Stimulated activated CD8-positive, alpha-beta memory T cell treated with anti-CD3 and anti-CD28 coated beads, Interleukin-4, amount 100 ng/mL, for 48 hours (primary cell): ENCODE measurements at regions not wholly inside any gene's neighbourhood (a gene's known extent, or its start where the extent isn't known, plus 50 kb on each side); places are given as distances from the start of the nearest gene placed in this dataset.
"Not testable (repeated sequence)": the region's sequence is repeated elsewhere in the genome, so short reads cannot be mapped to it uniquely, and the experiment has no call there.

Source experiments
- DNase-seq: peaks from one replicate; pipeline ENCODE4 v3.0.0-alpha.2; 2020

DNA sequence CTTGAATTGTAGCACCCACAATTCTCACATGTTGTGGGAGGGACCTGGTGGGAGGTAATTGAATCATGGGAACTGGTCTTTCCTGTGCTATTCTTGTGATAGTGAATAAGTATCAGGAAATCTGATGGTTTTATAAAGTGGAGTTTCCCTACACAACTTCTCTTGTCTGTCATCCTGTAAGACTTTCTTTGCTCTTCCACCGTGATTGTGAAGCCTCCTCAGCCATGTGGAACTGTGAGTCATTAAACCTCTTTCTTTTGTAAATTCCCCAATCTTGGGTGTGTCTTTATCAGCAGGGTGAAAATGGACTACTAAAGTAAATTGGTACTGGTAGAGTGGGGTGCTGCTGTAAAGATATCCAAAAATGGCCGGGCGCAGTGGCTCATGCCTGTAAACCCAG, 215.6 kb downstream of the LIG4 start:
- no peak for DNase-seq

DNA sequence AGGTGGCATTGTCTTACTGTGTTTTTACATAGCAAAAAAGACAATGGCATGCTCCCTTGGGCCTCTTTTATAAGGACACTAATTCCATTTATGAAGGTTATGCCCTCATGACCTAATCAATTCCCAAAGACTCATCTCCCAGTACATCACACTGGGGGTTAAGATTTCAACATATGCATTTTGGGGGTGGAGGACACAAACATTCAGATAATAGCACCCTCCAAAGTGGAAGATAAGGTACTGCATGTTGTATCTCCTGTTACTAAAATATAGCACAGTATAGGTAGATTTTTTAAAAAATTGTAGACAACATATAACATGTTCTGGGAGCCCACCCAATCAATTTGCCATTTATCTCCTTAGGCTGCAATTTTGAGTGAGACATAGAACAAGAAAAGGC, 221.2 kb downstream of the LIG4 start:
- no peak for DNase-seq

DNA sequence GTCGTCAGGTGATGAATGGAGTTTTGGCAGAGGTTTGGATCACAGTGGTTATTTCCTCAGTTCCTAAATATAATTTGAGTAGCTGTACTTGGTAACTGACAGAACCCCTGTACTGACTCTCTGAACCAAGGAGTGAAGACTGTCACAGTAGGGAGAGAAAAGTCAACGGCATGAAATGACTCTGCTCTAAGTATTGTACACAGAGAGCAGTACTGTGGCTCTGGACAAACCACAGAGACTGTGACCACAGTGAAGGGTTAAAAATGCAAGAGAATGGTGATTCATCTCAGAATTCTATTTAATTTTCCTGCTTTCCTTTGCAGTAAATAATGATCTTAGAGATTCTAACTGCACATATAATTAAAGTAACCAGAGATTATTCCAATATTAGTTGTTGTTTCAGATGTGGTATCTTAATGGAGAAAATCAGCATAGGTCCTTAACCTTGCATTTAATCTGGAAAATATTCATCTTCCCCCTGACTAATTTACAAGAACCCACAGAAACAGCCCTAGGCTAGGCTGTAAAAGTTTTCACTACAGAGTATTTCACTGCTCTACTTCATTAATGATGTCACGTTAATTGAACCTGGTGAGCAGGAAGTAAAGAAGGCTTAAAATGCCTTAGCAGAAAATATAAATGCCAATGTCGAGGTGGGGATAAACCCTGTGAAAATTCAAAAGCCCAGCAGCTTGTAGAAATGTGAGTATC, 221.9 kb downstream of the LIG4 start:
- DNase-seq: no peak

DNA sequence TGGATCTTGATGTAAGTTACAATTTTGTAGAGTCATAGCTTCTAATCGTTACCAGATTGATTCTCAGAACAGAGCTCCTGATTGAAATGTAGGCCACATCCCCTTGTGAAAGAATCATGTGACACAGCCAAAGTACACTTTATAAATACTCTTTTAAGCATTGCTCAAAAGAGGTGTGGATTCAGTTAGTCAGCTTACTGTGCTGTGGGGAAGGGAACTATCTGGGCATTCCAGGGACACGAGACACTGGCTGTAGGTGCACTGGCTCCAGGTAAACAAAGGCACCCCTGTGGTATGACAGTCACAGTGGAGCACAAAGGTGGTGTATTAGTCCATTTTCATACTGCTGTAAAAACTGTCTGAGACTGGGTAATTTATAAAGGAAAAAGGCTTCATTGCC, 222.8 kb downstream of the LIG4 start:
- DNase-seq: no peak

DNA sequence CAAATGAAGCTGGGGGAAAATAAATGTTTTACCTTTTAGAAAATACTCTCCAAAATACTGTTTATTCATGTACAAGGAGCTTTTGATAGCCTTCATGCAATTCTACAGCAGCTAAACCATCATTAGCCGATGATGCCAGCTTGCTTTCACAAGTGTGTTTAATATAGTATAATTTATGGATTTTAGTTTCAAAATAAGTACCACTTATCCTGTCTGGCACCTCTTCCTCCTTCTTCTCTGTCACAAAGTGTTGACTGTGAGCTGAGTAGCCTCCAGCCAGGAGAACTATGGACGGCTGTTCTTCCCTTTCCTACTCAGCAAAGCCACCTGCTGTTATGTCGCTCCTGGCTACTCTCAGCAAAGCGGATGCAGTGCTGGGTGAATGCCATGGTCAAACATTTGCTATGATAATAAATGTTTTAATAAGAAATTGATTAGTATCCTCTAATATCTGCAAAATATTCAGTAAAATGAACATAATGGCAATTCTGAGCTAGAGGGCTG, 238.2 kb downstream of the LIG4 start:
- no peak for DNase-seq

DNA sequence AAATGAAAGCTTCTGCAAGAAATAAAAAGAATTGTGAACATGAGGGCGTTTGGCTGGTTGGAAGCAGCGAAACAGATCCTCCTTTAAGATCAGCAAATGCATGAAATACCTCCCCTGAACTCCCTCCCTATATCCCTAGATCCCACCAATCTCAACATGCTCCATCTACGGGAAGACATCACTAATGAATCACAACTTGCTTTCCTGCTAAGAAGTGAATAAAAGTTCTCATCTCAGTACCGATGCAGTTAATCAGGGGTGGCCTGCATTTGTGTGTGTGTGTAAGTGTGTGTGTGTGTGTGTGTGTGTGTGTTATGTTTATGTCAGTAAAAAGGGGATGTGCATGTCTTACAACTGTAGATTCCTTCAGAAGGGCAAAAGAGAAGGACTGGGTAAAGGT, 238.7 kb downstream of the LIG4 start:
- DNase-seq: no peak

DNA sequence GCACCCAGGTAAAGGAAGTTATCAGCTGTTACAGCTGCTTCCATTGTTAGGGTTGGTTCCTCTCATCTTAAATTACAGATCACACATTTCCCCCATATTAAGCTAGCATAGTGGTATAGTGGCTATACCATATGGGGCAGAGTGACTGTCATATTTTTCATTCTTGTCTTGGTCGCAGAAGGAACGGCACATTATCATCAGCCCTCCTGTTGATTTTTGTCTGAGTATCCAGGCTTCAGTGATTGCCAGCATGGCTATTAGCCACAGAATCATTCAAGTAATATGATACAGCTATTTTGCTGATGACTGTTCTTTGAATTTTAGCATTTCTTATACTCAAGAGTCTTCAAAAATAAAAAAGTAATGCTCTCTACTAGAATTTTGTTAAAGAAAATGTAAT, 240.9 kb downstream of the LIG4 start:
- no peak for DNase-seq

DNA sequence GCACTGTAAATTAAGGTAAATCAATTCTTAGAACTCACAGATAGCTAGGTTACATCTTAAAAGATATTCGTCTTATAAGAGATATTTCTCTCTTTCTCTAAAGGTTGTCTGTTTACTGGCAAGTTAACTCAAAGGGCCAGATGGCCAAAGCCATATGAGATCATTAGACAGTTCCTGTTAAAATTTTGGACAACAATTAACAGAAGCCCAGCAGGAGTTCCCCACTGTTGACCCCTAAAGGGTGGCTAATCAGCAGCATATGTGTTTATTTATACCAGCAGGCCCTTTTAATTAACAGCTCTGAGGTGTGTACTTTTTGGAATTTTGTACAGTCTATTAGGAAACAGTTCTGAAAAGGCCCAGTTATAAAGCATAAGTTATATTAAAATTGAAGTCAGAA, 245.8 kb downstream of the LIG4 start:
- DNase-seq: no peak

DNA sequence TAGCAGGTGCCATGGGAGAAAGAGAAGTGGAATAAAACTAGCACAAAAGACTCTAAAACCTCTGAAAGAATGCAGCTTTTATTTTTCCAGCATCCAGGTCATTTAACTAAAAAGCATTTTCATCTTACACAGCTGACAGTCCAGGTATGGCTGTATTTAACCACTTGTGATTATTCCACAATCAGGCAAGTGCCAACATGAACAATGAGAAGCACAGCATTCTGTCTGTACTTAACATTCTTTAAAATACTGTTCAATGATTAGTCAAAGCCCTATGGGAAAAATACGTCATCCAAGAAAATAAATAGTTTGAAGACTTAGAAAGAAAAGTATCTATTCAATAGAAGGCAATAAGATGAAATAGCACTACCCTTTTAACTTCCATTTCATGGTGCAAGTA, 246.9 kb downstream of the LIG4 start:
- DNase-seq: no peak

DNA sequence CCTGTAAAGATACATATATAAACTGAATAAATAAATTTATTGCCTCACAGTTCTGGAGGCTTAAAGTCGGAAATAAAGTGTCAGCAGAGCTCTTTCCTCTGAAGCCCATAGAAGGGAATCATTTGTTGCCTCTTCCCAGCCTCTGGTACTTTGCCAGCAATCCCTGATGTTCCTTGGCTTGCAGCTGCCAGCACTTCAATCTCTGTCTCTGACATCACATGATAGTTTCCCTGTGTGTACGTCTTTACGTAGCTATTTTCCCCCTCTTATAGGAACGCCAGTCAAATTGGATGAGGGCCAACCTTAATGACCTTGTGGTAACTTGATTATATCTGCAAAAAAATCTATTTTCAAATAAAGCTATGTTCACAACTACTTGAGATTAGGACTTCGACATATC, 250.9 kb downstream of the LIG4 start:
- no peak for DNase-seq

DNA sequence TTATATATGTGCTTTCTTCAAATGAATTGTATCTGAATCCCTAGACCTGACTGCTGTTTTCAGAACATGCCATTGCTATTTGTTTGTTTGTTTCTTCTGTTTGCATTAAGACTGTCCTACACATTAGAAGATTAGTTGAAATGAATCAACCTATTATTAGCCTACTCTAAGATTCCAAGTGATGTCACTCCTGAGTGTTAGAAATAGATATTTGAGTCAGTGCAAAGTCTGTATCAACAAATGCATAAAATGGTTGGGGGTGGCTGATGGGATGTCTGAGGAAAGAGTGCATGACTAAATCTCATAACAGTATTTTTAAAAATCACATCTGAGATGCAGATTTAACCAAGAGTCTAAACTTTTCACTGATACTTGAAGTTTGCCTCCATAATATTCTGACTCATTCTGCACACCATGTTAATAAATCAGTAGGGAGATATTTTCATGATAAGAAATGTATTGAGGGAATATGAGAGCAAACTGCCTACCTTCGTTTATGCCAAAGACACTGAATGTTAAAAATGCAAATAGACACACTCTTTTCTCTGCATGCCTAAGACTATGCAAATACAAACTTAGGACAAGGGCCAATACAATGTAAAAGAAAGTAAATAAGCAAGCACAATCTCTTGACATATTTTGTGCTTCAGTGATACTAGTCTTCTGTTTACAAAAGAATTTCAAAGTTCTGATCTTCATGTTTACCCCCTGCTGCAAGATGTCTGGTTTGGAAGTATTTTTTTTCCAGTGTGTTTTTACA, 253.3 kb downstream of the LIG4 start:
- DNase-seq: no peak

DNA sequence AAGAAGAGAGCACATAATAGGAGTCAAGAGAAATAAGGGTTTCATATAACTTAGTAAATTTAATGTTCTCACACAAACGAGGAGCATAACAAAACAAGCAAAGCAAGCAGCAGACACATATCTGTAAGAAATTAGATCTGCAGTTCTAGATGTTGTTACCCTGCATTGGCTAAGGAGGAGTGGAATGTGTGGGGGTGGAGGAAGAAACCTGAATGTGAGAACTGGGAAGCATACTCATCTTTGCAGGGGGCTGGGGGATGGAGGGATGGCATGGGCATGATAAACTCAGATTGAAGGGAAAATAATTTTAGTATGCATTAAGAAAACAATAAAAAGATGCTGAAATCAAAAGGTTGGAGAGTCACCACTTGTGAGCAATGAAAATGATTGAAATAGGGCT, 255.0 kb downstream of the LIG4 start:
- no peak for DNase-seq

DNA sequence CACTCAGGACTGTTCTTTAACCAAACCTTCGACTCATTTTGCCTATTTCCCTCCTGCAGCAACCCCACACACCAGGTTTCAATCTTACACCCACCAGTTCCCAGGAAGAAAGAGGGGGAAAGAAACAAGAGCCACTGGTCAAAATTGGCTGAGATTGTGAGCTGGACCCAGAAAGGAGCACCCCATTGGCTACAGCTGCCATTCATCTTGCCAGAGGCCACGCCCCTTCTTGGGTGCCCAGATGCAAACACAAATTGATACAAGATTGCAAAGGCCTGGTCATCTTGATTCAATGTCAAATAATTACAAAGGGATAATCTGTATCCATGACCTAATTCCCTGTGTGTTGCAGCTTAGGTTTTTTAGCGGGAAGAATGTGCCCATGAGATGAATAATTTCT, 258.4 kb downstream of the LIG4 start:
- DNase-seq: no peak

DNA sequence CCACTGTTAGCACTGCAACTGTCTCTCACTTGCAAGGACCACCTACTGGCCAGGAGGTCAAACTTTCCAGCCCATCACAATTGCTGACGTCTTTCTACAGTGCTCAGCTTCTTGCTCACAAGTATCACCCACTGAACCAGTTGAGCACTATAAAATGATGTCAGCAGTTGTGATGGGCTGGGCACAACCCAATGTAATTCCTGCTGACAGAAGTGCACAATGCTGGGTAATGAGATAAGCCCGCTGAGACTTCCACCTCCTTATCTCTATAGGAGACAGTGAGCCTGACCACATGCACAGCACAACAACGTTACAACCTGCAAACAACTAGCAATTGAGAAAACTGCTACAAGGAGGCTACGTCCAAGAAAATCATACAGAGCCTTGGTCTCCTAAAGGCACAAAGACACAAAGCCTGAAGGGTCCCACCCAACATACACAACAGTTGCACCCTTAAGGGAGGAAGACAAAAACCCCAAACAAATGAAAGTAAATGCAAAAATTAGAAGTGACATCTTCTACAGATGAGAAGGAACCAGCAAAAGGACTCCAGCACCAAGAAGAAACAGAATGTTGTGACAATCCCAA, 273.2 kb downstream of the LIG4 start:
- no peak for DNase-seq

DNA sequence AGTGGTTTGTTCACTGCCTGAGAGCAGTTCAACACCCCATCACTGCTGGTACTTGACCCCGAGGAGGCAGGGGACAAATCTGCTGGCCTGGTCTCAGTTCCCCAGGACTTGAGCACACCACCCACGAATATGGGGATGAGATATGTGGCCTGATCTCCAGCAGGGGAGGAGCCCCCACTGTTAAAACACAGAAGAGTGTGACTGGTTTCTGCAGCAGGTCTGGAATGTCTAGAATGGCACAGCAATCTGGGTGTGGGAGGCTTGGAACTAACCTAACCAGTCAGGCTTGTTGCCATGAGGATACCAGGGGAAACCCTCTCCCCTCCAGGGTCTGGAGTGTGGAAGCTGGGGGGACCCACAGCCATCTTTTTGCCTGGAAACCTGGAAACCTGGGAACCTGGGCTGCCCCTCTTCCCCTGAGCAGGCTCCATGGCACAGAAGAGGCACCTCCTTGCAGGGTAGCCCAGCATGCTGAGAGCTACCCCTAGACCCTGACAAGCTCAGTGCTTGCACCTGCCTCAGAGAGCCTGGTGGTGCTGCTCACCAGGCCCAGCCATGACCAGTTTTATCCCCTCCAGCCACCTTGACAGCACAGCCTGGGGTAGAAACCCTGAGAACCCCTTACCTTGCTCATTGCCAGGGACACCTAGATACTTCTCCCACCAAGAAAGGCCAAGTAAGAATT, 273.8 kb downstream of the LIG4 start:
- DNase-seq: no peak

DNA sequence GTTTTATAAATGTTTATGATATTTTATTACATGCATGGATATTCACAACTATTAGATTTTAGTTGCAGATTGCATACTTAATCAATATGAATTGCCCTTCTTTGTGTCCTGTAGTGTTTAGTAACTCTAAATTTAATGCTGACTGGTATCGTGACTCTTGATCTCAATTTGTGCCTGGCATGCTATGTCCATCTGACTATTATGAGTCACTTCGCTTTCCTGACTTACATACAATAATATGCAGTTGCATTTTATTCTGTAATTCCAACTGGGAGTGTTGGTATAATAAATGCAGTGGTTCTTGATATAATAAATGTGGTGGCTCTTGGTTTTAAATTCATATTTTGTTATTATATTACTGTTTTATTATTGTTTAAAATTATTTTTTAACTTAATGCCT, 277.5 kb downstream of the LIG4 start:
- DNase-seq: no peak

DNA sequence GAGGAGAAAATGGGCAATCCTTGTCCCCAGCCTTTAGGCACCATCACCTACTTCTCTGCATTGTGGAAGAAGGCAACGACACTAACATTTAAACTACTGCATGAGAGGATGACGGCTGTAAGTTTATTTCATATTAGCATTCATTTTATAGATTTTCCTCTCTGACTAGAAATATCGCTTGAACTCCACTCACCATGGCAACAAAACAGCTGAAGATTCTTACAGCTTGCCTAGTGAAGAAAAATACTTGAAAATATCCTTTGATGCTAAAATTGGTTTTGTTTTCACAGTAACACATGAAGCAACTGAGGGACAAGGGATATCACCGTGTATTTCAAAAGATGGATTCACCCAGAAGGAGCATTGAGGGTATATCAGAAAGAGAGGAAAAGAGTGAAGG, 284.3 kb downstream of the LIG4 start:
- no peak for DNase-seq

DNA sequence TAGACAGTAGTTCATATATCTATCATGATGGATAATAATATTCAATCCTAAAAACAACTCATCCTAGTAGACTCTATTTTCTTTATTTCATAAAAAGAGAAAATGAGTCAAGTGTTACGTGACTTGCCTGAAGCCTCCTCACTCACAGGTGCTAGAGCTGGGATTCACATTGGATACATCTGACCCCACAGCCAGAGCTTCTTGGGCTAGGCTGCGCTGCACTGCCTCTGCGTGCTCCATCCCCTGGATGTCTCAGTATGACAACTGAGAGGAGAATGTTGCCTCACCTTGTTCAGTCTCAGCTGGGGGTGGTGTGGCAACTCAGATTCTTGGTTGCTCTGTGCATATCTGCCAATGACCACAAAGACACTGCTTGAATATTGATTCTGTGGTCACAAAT, 286.6 kb downstream of the LIG4 start:
- DNase-seq: no peak

DNA sequence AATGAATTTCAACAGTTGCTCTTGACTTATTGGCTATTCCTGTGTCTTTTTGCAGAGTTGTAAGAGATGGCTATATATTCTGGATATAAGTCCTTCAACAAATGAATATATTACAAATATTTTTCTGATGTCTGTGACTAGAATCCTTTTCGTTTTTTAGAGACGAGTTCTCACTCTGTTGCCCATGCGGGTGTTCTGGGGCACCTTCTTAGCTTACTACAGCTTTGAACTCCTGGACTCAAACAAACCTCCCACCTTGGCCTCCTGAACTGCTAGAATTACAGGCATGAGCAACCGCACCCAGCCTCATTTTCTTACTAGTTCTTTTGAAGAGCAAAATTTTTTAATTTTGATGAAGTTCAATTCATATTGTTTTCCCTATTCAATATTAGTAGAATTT, 287.8 kb downstream of the LIG4 start:
- DNase-seq: no peak

DNA sequence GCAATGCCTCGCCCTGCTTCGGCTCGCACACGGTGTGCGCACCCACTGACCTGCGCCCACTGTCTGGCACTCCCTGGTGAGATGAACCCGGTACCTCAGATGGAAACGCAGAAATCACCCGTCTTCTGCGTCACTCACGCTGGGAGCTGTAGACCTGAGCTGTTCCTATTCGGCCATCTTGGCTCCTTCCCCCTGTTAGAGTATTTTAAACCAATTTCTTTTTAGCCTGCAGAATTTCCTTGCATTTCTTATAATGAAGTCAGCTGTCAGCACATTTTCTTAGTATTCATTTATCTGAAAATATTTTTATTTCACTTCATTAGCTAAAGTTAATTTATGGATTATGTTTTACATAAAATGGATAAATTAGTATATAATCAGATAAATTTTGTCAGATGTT, 288.8 kb downstream of the LIG4 start:
- not testable (repeated sequence) for DNase-seq

DNA sequence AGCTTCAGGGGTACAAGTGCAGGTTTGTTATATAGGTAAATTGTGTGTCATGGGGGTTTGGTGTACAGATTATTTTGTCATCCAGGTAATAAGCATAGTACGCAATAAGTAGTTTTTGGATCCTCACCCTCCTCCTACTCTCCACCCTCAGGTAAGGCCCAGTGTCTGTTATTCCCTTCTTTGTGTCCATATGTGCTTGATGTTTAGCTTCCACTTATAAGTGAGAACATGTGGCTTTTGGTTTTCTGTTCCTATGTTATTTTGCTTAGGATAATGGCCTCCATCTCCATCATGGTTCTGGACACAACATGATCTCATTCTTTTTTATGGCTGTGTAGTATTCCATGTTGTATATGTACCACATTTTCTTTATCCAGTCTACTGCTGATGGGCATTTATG, 298.4 kb downstream of the LIG4 start:
- DNase-seq: not testable (repeated sequence)

DNA sequence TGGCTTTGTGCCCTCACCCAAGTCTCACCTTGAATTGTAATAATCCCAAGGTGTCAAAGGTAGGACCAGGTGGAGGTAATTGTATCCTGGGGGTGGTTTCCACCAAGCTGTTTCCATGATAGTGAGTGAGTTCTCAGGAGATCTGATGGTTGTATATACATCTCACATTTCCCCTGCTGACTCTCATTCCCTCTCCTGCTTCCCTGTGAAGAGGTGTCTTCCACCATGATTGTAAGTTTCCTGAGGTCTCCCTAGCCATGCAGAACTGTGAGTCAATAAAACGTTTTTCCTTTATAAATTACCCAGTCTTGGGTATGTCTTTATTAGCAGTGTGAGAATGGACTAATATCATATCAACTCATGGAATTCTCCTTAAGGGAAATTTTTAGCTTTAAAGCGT, 302.6 kb downstream of the LIG4 start:
- no peak for DNase-seq

DNA sequence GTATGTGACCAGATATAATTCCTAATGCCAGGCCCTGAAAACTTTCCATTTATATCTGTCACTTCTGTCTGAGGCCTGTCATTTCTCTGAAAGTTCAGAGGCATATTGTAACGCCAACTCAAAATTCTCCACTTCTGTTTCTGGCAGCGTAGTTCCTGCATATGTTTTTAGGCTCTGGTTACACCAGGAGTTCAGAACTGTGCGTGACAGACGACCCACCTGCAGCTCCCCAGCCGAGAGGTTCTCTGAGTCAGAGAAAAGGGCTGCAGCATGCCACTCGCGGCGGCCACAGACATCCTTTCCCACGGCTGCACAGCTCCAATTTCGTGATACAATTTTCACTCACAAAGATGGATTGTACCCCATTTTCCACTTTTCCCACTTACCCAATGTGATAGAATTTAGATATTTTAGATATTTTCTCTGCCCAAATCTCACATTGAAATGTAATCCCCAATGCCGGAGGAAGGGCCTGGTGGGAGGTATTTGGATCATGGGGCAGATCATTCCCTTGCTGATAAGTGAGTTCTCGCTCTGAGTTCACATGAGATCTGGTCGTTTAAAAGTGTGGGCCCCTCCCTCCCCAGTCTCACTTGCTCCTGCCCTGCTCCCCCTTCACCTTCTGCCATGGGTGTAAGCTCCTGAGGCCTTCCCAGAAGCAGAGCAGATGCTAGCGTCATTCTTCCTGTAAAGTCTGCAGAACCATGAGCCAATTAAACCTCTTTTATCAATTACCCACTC, 308.1 kb downstream of the LIG4 start:
- DNase-seq: no peak
